Esophagus muscularis mucosa (tissue), 3 donors: ENCODE measurements at regions not wholly inside any gene's neighbourhood (a gene's known extent, or its start where the extent isn't known, plus 50 kb on each side); places are given as distances from the start of the nearest gene placed in this dataset.
"Not testable (repeated sequence)": the region's sequence is repeated elsewhere in the genome, so short reads cannot be mapped to it uniquely, and the experiment has no call there.

ENCODE experiments used
- CTCF ChIP-seq, 3 experiments: fragments of 200-600 bp in 2 of 3; fragments of 450-650 bp in 1 of 3; sonication (generic) in 2 of 3; IDR thresholded peaks; one replicate each; pipeline ENCODE4 v1.5.1; 2017 to 2019; ENCODE audit warnings: antibody characterized with exemption in 3 of 3, mild to moderate bottlenecking in 2 of 3, moderate library complexity in 1 of 3
- POLR2AphosphoS5 ChIP-seq, 2 donors: sonication (generic); formaldehyde crosslinking; IDR thresholded peaks; one replicate each; pipeline ENCODE4 v1.6.1; 2017; ENCODE audit warnings: antibody characterized with exemption in 2 of 2

DNA sequence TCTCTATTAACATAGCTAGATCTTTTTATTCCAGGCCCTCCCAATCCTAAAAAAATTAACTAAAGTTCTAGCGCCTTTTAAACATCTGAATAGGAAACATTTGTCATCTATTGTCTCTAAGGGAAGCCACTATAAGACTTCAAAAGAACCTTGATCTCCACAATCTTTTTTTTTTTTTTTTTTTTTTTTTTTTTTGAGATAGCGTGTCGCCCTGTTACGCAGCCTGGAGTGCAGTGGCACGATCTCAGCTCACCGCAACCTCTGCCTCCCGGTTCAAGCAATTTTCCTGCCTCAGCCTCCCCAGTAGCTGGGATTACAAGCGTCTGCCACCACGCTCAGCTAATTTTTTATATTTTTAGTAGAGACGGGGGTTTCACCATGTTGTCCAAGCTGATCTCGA lies 526.5 kb upstream of the HTR2C start:
- TF ChIP-seq POLR2AphosphoS5, CTCF (IDR thresholded peaks at IDR 0.05): not testable (repeated sequence)
